SK-N-SH (cell line): ENCODE measurements at regions not wholly inside any gene's neighbourhood (a gene's known extent, or its start where the extent isn't known, plus 50 kb on each side); places are given as distances from the start of the nearest gene placed in this dataset.

ENCODE experiments used
- CTCF ChIA-PET: fragments of 300-600, 350-600 bp; formaldehyde crosslinking; extraction: SDS; loops from one replicate; lab custom pipeline; 2021; lab: Yijun Ruan, JAX
- POLR2A ChIA-PET: fragments of 350-600 bp; sonication (Branson Sonifier 250); formaldehyde crosslinking; extraction: SDS; loops from one replicate; lab custom pipeline; 2020; ENCODE audit warnings: antibody characterized with exemption, inconsistent platforms; lab: Yijun Ruan, JAX
- DNase-seq: peaks from one replicate; pipeline ENCODE4 v3.0.0; 2012
- H2AFZ ChIP-seq: fragments of 200-600 bp; sonication (generic); 2 replicates; pipeline ENCODE4 v1.8.1; 2016; ENCODE audit warnings: antibody characterized with exemption, mild to moderate bottlenecking, low read depth
- H3F3A ChIP-seq: fragments of 200-600 bp; sonication (generic); replicated peaks from 2 replicates; pipeline ENCODE3; 2016; ENCODE audit warnings: antibody characterized with exemption, mild to moderate bottlenecking; ENCODE audit not compliant: insufficient read depth
- H3K27ac ChIP-seq, 2 experiments: fragments of 200-500 bp in 1 of 2; fragments of 200-600 bp in 1 of 2; sonication (Bioruptor generic) in 1 of 2; sonication (generic), shearing (Covaris generic) in 1 of 2; 2 replicates each; pipeline versions ENCODE4 v1.5.1 to v1.6.1; 2014 to 2016; ENCODE audit warnings: low read depth in 2 of 2, inconsistent platforms in 1 of 2, low read length in 1 of 2, mild to moderate bottlenecking in 1 of 2, mixed read lengths in 1 of 2
- H3K27me3 ChIP-seq: fragments of 200-600 bp; sonication (generic), shearing (Covaris generic); 2 replicates; pipeline ENCODE4 v1.6.1; 2016; ENCODE audit warnings: mixed run types; ENCODE audit not compliant: insufficient read depth
- H3K36me3 ChIP-seq, 2 experiments: fragments of 200-500 bp in 1 of 2; fragments of 200-600 bp in 1 of 2; sonication (Bioruptor generic) in 1 of 2; sonication (generic) in 1 of 2; replicated peaks in 1 of 2; 2 replicates each; pipeline versions ENCODE3 to v1.5.1; 2014 to 2016; ENCODE audit warnings: low read length in 1 of 2, mild to moderate bottlenecking in 1 of 2; ENCODE audit not compliant: insufficient read depth in 2 of 2, control insufficient read depth in 1 of 2
- H3K4me1 ChIP-seq, 2 experiments: fragments of 200-500 bp in 1 of 2; fragments of 200-600 bp in 1 of 2; sonication (Bioruptor generic) in 1 of 2; sonication (generic), shearing (Covaris generic) in 1 of 2; 2 replicates each; pipeline versions ENCODE4 v1.5.1 to v1.6.1; 2014 to 2016; ENCODE audit warnings: low read depth in 1 of 2, low read length in 1 of 2, mixed run types in 1 of 2; ENCODE audit not compliant: insufficient read depth in 2 of 2, control insufficient read depth in 1 of 2
- H3K4me2 ChIP-seq: fragments of 200-600 bp; sonication (generic), shearing (Covaris generic); 2 replicates; pipeline ENCODE4 v1.6.1; 2017; ENCODE audit warnings: mixed run types
- H3K4me3 ChIP-seq, 2 experiments: fragments of 200-500 bp in 1 of 2; fragments of 200-600 bp in 1 of 2; sonication (Bioruptor generic) in 1 of 2; sonication (generic), shearing (Covaris generic) in 1 of 2; 2 replicates each; pipeline versions ENCODE4 v1.5.1 to v1.8.1; 2014 to 2016; ENCODE audit warnings: low read depth in 2 of 2, inconsistent platforms in 1 of 2, low read length in 1 of 2, mild to moderate bottlenecking in 1 of 2, mixed read lengths in 1 of 2, moderate library complexity in 1 of 2
- H3K79me2 ChIP-seq: fragments of 200-600 bp; sonication (generic); 2 replicates; pipeline ENCODE4 v1.8.1; 2017; ENCODE audit warnings: mild to moderate bottlenecking; ENCODE audit not compliant: insufficient read depth
- H3K9ac ChIP-seq: fragments of 200-600 bp; sonication (generic); 2 replicates; pipeline ENCODE4 v1.6.1; 2017; ENCODE audit warnings: mixed run types
- H3K9me2 ChIP-seq: fragments of 200-600 bp; sonication (generic); 2 replicates; pipeline ENCODE4 v1.6.1; 2017; ENCODE audit warnings: mixed run types
- H3K9me3 ChIP-seq: fragments of 200-600 bp; sonication (generic); 2 replicates; pipeline ENCODE4 v1.6.1; 2017; ENCODE audit warnings: mixed run types, mild to moderate bottlenecking, moderate library complexity
- H4K20me1 ChIP-seq: fragments of 200-600 bp; sonication (generic); 2 replicates; pipeline ENCODE4 v1.6.1; 2017; ENCODE audit warnings: mild to moderate bottlenecking, mixed run types; ENCODE audit not compliant: insufficient read depth
- CHD2 ChIP-seq: fragments of 150-350 bp; IDR thresholded peaks from 2 replicates; pipeline ENCODE4 v1.6.1; 2018; ENCODE audit warnings: low read length; ENCODE audit not compliant: partially characterized antibody
- ELF1 ChIP-seq: IDR thresholded peaks from 2 replicates; pipeline ENCODE4 v1.4.0; 2012
- EZH2phosphoT487 ChIP-seq: fragments of 200-600 bp; sonication (generic); IDR thresholded peaks from 2 replicates; pipeline ENCODE4 v1.6.1; 2017; ENCODE audit warnings: low read depth, mixed run types, mild to moderate bottlenecking, antibody characterized with exemption, moderate library complexity, borderline replicate concordance
- FOSL2 ChIP-seq: IDR thresholded peaks from 2 replicates; pipeline ENCODE4 v1.4.0; 2012; ENCODE audit warnings: low read depth, mild to moderate bottlenecking, moderate library complexity, borderline replicate concordance
- FOXJ3 ChIP-seq: sonication (generic); formaldehyde crosslinking; IDR thresholded peaks from 2 replicates; pipeline ENCODE4 v1.5.1; 2020; ENCODE audit warnings: mild to moderate bottlenecking, missing genetic modification reagents
- FOXM1 ChIP-seq: IDR thresholded peaks from 2 replicates; pipeline ENCODE4 v1.4.0; 2012; ENCODE audit warnings: low read depth, mild to moderate bottlenecking
- IRF3 ChIP-seq: fragments of 150-350 bp; IDR thresholded peaks from 2 replicates; pipeline ENCODE4 v1.6.1; 2016; ENCODE audit warnings: mild to moderate bottlenecking, low read depth, low read length
- JUND ChIP-seq: IDR thresholded peaks from 2 replicates; pipeline ENCODE4 v1.4.0; 2012
- MAX ChIP-seq: IDR thresholded peaks from 2 replicates; pipeline ENCODE4 v1.4.0; 2012; ENCODE audit warnings: low read depth
- MXI1 ChIP-seq: IDR thresholded peaks from 2 replicates; pipeline ENCODE4 v1.6.1; 2012; ENCODE audit warnings: mild to moderate bottlenecking, low read depth, low read length, improper control_type of control experiment
- NFIC ChIP-seq: IDR thresholded peaks from 2 replicates; pipeline ENCODE4 v1.4.0; 2012; ENCODE audit warnings: borderline replicate concordance
- POLR2AphosphoS5 ChIP-seq: IDR thresholded peaks from 2 replicates; pipeline ENCODE4 v1.6.1; 2012; ENCODE audit warnings: low read depth, low read length
- RAD21 ChIP-seq: IDR thresholded peaks from 2 replicates; pipeline ENCODE4 v1.6.1; 2012; ENCODE audit warnings: mild to moderate bottlenecking, low read length
- REST ChIP-seq: IDR thresholded peaks from 2 replicates; pipeline ENCODE4 v1.6.1; 2012; ENCODE audit warnings: mild to moderate bottlenecking, low read depth, low read length, moderate library complexity
- RFX5 ChIP-seq: IDR thresholded peaks from 2 replicates; pipeline ENCODE4 v1.6.1; 2012; ENCODE audit warnings: mild to moderate bottlenecking, improper control_type of control experiment, low read length
- RXRA ChIP-seq: IDR thresholded peaks from 2 replicates; pipeline ENCODE4 v1.4.0; 2012; ENCODE audit warnings: low read depth, mild to moderate bottlenecking, borderline replicate concordance
- SIN3A ChIP-seq: IDR thresholded peaks from 2 replicates; pipeline ENCODE4 v1.6.1; 2012; ENCODE audit warnings: low read depth, mild to moderate bottlenecking, low read length, moderate library complexity, borderline replicate concordance
- SMC3 ChIP-seq: IDR thresholded peaks from 2 replicates; pipeline ENCODE4 v1.6.1; 2012; ENCODE audit warnings: low read depth, low read length, improper control_type of control experiment
- TEAD4 ChIP-seq: IDR thresholded peaks from 2 replicates; pipeline ENCODE4 v1.4.0; 2012; ENCODE audit warnings: mild to moderate bottlenecking, borderline replicate concordance; ENCODE audit not compliant: insufficient read depth
- USF2 ChIP-seq: fragments of 150-350 bp; IDR thresholded peaks from 2 replicates; pipeline ENCODE4 v1.6.1; 2017; ENCODE audit warnings: antibody characterized with exemption, low read length, low read depth, borderline replicate concordance
- WGBS: methylation state at CpG from one replicate; pipeline ENCODE4 v1.1.6; 2017; ENCODE audit warnings: low lambda C conversion rate; 5-methylcytosine and 5-hydroxymethylcytosine counted together

- POLR2A ChIA-PET = no interaction called here
- TF ChIP-seq USF2 (no peak), FOXJ3 (CRISPR knock-in tag) (no peak), IRF3 (no peak), EZH2phosphoT487 (no peak), ELF1 (no peak), POLR2AphosphoS5 (no peak), FOSL2 (no peak), MXI1 (no peak), RXRA (no peak), RFX5 (no peak), JUND (no peak), MAX (no peak), SMC3 (no peak), FOXM1 (no peak), RAD21 (no peak), CHD2 (no peak), TEAD4 (no peak), NFIC (no peak), REST (no peak), SIN3A (no peak)
Measured at GRCh38 chr13:100917011-100917410, 242.4 kb upstream of the TMTC4 start.

More at GRCh38 chr13:100917011-100917410, 242.4 kb upstream of the TMTC4 start:
- H3K4me2 ChIP-seq = no peak overlapping the region
- no peaks in the 10 kb centered on the region for H3K9me2 ChIP-seq
- no peak for DNase-seq
- H4K20me1 ChIP-seq = no peaks in the 10 kb centered on the region
- no peaks in the 10 kb centered on the region for H3K9me3 ChIP-seq
- H3K79me2 ChIP-seq = no peaks in the 10 kb centered on the region
- H3K27ac ChIP-seq = no peak overlapping the region
- no peak overlapping the region for H3K9ac ChIP-seq
- no peaks in the 10 kb centered on the region for H3K27me3 ChIP-seq
- no peaks in the 10 kb centered on the region for H3K36me3 ChIP-seq
- H3F3A ChIP-seq = no peaks in the 10 kb centered on the region
- CTCF ChIA-PET = no interaction called here
- 30% methylated on average over 3 of the region's 3 CpGs for WGBS
- no peak overlapping the region for H2AFZ ChIP-seq
- H3K4me3 ChIP-seq = no peak overlapping the region
- H3K4me1 ChIP-seq = no peaks in the 10 kb centered on the region
